ENCODE measurements at regions not wholly inside any gene's neighbourhood (a gene's known extent, or its start where the extent isn't known, plus 50 kb on each side); places are given as distances from the start of the nearest gene placed in this dataset.

DNA sequence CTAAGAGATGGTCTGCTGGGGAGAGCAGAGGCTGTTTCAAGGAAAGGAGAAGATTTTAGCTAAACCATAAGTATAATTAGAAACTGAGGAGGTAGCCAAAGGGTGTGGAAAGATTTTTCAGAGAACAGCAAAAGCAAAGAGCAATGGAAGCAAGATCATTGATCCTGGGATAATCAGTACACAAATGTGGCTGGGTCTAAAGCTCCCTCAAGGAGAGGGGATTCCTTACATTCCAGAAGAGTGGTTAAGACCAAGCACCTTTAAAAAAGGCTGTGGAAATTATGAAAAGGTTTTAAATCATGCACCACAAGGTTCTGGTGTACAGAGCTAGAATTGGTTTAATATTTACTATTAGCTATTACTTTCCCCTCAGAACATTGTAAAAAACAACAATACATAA is 246.0 kb upstream of the UBE2E3 start:
- DNase-seq: no peak

DNA sequence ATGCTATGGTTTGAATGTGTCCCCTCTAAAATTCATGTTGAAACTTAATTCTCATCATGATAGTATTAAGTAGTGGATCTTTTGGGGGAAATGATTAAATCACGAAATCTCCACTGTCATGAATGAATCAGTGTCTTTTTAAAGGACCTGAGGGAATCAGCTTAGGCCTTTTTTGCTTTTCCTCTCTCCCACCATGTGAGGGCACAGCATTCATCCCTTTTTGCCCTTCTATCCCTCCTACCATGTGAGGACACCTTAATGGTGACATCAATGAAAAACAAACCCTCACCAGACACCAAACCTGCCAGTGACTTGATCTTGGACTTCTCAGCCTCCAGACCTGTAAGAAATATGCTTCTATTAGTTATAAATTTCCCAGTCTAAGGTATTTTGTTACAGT is 247.1 kb upstream of the UBE2E3 start:
- DNase-seq: no peak

DNA sequence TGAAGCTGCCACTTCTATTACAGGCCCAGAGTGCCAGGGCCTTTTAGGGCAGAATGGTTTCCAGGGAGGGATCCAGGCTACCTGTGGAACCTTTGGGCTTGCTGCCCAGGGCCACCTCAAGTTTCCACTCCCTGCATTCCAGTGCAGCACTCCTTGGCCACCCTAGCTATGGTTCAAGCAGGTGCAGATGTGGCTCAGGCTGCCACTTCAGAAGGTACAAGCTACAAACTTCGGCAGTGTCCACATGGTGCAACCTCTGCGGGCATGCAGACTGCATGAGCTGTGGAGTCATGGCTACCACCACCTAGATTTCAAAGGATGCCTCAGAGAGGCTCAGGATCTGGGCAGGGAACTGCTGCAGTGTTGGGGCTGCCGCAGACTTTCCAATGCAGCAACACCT is 248.1 kb upstream of the UBE2E3 start:
- DNase-seq: no peak

DNA sequence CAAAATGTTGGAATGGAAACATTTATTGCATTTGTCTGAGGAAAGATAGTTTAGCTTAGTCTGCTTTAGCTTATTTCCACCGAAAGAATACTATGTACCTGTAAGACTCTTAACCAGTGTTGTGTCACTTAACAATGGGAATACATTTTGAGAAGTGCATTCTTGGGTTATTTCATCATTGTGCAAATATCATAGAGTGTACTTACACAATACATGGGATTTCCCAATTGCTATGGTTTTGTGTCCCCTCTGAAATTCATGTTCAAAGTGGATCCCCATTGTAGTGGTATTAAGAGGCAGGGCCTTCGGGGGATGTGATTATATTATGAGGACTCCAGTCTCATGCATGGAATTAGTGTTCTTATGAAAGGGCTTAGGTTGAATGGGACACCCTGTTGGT is 249.4 kb upstream of the UBE2E3 start:
- no peak for DNase-seq

DNA sequence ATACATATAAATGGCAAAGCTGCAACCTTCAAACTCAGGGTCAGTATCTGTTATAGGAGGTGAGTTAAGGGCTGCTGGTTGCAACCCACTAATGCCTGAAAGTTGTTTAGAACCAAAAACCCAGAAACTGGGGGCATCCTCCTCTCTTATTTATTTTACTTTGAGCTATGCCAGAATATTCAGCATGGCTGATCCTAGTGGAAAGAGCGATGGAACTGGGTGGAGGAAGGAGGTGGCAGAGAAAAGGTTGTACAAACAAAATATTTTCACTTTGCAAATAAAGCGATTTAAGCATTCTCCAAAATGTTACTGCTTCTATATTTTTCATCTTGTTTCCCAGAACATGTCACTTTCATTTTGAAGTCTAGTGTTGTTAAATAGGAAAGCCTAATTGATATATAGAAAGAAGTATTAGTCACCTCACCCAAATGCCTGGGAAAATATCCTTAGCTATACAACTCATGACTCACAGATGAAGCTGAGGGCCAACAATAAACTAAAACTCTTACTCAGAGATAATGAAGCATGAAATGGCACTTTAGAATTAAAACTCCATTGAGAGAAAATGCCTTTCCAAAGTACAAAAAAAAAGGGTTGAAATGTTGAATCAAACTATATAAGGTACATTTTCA is 251.4 kb upstream of the UBE2E3 start:
- DNase-seq: no peak

DNA sequence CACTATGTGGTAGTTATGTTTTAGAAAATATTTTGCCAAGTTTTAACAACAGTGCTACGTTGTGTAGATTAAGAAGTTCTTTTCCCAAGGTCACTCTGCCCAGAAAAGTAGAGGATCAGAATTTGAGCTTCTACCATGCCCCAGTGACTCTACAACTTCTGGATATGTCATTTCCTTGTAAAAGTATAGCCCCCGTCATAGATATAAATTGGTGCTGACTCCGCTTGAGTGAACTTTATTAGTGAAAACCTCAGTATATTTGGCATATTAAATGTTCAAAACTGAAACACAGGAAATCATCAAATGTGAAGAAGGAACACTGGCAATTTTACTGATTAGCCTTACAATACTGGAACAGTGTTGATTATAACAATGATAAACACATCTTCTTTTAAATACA is 256.7 kb upstream of the UBE2E3 start:
- no peak for DNase-seq

DNA sequence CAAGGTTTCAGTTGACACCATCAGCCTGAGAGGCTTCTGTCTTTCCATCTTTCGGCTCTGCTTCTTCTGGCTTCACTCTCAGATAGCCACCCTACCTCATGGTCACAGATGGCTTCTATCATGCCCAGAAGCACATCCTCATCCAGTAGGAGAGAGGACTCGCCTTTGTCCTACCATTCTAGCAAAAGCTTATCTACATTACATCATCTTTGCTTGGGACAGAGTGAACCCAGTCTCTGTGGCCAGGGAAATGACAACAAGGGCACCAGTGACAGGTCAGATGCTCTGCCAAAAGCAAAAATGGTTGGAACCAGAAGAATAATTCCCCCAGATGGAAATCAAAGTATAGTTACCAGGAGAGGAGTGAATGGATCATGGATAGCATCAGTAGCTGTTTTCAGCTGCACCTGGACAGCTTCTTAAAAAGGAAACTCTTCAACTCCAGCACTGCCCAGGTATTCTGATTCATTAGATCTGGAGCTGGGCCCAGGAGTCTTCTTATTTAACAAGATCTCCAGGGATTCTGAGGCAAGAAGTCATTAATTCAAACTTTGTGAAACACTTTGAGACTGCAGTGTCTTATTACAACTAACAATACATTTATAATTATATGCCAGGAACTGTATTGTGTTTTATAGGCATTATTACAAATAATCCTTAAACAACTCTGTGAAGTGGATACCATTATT is 257.7 kb upstream of the UBE2E3 start:
- DNase-seq: peak in 1 of 3 experiments; percentile 32

DNA sequence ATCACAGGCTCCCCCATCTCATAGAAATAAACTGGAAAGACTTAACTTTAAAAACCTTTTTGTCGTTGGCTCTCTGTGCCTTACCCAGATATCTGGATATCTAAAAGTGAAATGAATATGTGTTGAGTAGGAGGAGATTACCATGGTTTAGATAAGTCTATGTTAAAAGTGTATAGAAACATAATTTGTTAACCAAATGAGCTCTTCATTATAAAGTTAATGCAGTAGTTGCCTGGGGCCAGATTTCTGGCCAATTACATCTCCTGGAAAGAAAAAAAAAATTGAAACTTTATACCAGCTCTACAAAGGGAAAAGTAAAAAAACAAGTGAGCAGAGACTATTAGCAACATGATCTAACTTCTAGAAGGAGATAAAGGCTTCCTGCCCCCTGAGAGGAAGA is 259.6 kb upstream of the UBE2E3 start:
- DNase-seq: no peak

DNA sequence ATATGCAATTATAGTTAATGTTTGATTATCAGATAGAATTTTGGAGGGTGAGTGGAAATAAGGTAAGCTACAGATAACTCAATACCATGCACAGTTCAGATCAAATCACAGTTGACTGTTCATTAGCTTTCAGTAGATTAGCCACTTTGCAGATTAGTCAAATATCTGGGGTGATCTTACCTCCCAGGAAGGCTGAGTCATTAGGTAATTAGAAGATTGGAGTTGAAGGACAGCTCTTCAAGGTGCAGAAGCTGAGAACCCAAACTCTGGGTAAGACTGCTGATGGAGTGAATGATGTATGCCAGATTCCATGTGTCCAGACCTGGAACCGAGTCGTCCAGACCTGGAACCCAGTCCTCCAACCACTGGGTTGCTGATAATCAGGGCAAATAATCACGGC is 262.8 kb upstream of the UBE2E3 start:
- DNase-seq: no peak

DNA sequence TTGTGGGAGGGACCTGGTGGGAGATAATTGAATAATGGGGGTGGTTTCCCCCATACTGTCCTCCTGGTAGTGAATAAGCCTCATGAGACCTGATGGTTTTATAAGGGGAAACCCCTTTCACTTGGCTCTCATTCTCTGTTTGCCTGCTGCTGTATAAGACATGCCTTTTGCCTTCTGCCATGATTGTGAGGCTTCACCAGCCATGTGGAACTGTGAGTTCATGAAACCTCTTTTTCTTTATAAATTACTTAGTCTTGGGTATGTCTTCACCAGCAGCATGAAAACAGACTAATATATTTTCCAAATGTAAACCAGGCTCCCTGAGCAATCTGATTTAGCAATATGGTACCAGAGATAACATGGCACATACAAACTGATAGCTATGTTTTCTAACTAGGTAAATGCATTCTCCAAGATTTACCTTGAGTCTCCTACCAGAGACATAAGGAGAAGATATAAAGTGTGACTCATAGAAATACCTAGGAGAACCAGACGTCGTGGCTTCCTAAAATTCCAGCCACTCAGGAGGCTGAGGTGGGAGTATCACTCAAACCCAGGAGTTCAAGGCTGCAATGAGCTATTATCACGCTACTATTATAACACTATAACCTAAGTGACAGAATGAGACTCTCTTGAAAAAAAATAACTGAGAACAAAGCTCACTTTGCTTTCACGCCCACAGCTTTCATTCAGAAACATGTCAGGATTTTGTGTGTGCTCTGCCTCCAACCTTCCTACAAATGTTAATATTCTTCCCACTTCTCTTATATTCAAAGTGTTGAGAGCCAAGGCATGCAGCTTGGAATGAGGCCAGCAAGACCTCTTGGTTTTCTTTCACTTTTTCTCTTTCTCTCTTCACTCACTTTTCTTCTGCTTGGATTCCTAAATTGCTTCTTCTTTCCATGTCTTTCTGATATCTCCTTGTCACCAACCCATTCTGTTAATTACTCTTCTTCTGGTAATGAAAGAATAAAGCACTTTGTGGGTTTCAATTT is 263.9 kb upstream of the UBE2E3 start:
- DNase-seq: no peak

DNA sequence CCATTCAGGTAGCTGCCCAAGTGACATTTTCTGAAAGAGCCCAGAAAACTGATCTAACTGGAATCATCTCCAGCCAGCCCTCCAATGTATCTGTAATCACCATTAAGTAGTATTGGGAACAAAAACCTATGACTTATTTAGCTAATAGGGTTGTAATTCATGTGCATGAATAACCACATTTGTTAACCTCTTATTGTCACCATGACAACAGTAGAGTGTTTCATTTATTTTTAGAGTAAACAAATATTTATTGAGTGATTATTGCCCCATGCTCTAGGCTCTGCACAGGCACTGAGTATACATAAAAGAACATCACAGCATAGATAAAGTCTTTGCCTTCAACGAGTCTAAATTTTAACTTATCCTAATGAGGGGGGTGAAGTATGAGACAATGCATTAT is 265.4 kb upstream of the UBE2E3 start:
- peak in 2 of 3 experiments; percentile 66 to 94 for DNase-seq

DNA sequence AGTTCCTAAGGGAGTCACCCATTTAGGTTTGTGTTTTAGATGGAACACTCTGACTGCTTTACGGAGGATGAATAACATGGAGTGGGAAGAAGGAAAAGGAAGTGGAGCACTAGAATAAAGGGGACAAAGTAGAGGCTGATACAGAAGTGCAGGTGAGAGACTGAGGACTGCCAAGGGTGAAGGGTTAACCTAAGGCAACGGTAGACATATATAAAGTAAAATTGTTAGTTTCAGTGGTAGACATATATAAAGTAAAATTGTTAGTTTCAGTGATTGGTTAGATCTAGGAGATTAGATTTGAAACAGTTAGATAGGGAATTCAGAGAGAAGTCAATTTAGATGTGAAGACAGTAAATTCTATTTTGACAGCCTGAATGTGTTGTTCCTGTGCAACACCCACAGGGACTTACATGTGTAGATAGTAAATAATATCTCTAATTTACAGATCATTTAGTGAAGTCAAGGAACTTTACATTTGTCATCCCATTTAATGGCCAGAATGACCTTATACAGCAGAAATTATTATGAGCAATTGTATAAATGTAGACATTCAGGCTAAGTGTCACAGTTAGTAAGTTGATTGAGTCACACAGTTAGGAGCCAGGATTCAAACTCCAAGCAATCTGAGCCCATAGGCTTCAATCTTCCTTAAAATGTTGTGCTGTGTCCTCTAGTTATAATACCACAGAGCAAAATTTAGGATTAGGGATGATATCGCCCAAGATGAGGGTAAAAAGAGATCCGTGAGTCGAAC is 270.8 kb upstream of the UBE2E3 start:
- no peak for DNase-seq

DNA sequence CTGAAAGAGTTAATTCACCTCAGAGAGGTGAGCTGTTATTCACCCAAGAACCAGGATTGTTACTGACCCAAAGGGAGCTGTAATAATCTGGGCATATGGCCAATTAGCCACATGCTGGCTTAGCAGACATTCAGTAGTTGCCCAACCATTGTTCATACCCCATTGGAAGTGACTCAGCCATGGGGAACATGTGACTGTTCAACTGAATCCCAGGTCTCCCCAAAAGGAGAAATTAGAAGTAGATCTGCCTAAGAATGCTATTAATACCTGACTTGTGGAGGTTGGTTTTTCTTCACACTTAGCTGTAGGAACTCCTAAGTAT is 272.6 kb upstream of the UBE2E3 start:
- peak in 1 of 3 experiments; percentile 59 for DNase-seq

DNA sequence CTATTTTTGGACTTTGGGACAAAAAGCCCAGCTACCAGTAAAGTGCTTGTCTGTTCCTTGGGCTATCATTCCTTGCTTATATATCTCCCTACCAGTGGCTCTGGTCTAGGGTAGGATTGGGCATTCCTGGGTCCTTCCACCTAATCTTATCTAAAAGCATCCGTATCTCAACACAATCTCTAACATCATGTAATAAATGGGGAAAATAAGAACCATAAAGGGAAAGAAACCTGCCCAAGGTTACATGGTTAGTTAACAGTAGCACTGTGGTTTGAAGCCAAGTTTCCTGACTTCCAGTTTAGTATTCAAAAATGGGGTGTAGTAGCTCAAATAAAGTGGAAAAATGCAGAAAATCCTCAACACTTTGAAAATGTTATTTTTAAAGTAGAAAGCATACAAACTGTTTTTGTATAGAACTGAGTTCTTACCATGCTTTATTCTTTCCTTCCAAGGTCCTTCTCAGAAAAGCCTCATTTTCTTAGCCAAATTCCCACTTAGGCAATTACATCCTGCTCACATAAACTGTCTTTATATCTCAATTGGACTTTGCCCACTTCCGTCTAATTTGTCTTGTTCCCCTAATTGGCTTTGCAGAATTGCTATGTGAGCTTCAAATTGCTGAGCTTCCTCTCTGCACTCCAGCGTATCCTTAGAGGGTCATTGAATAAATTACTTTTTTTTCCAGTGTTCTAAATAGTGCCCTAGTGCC is 273.1 kb upstream of the UBE2E3 start:
- no peak for DNase-seq

DNA sequence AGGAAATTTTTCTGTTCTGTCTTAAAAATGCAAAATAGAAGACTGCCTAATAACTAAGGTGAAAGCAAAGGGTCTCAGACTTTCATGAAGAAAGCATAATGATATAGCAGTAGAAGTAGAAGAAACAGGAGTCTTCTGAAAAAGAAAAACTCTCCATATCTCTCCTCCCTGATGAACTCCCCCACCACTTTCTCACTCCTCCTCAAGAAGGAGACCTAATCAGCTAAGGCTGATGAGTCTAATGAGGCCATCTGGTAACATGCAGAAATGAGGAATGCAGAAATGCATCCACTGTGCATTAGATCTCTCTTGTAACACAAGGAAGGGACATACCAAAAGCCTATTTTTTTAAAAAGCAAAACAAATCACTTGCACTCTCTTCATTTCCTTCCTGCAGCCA is 273.7 kb upstream of the UBE2E3 start:
- DNase-seq: no peak

DNA sequence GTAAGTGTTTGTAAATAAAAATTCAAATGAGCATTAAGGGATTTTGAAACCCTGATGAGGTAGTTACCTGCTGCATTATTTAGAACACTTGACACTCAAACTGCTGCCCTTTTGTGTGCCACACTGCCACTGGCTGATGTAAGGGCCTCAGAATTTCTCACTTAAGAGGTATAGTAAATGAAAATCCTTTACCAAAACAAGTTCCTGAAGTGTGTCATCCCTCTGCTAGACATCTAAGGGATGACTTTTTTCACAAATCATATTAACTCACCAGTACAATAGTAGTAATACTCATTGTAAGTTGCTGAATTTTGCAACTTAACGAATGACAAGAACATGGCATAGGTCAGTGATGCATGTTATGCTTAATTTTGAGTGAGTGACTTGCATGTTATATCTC is 274.9 kb upstream of the UBE2E3 start:
- DNase-seq: peak in 1 of 3 experiments; percentile 26

DNA sequence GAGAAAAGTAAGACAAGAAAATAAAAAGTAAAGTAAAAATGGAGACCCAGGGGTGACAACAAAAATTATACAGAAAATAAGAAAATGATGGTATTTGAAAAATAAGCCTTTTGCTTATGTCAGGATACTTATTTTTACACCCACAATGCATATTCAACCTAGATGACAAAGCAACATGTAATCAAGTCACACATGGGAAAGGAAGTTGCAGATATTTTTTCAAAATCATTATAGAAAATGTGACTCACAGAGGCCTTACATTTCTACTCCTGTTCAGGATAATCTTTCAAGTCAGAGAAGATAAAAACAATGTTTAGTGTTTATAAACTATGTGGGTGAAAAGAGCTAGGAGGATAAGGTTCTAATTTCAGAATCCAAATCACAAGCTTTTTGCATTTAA is 275.3 kb upstream of the UBE2E3 start:
- DNase-seq: no peak

DNA sequence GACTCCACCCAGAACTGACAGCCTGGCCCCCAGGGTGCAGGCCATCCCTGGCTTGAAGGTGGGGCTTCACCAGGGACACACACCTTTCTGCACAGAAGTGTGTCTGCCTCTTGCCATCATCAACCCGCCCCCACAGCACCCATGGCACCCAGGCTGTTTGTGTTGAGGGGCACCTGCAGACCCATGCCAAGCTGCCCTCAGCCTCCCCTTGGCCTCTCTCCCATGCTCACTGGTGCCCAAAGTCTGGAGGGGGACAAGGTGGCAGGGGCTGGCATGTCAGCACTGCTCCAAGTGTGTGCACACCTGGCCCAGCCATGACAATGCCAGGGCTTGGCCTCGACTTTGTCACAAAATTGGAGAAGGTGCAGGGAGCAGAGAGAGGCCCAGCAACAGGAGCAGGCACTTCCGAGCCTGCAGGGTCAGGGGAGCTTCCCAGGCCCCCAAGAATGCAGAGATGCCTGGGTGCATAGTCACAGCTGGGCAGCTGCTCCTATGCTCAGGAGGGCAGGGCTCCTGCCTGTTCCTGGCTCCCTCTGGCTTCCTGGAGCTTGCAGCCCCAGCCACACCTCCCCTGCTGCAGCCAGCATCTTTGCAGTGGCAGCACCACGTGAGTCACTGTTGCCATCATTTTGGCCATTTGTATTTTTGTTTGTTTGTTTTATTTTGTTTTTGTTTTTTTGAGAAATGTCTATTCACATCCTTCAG is 280.6 kb upstream of the UBE2E3 start:
- DNase-seq: no peak

DNA sequence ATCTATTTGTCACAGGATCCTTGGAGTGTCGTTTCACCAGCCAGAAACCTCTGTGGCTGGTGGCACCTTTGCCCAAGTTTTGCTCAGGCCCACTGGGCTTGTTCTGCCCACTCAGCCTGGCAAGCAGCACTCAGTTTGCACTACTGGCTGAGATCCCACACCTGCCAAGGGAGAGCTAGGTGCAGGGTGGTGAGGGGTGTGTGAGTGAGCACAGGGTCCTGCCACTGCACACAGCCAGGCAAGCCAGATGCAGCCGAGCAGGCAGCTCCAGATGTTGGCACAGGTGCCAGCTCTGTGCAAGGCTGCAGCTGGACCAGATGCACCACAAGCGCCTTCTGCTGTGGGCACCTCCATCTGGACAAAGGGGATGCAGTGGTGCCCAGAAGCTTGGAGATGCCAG is 281.7 kb upstream of the UBE2E3 start:
- DNase-seq: no peak

DNA sequence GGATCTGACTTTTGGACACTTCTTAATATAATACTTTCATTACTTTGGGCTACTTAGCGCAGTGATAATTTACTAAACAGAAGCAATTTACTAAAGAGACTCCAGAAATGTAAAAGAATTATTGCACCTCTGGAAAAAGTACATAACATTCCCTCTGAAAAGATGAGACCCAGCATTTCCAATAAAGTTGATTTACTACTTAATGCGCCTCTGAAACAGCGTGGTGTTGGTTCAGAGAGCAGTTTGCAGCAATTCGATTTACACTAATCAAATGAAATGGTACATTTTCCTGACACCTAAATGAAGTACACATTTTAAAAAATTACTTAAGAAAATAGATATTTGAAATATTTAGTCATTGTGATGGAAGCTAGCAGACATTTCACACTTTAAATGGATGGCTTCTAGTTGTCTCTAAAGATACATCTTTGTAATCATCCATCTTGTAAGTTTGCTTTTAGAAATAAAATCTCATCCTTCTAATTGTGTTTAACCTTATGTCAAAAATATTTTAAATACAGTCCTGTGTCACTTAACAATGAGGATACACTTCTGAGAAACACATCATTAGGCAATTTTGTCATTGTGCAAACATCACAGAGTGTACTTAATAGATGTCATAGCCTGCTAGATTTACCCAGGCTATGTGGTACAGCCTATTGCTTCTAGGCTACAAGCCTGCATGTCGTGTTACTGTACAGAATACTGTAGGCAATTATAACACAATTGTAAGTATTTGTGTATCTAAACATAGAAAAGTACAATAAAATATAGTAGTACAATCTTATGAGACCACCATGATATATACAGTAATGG is 284.6 kb upstream of the UBE2E3 start:
- DNase-seq: peak in 2 of 3 experiments; percentile 45 to 93
